ENCODE measurements at regions not wholly inside any gene's neighbourhood (a gene's known extent, or its start where the extent isn't known, plus 50 kb on each side); places are given as distances from the start of the nearest gene placed in this dataset.
A peak's percentile ranks its signal among the peaks of the same experiment; 100 is the strongest.

- no peak overlapping the region for H3K4me3 ChIP-seq
- TF ChIP-seq POLR2AphosphoS5 (IDR thresholded peaks at IDR 0.05) (no peak), CTCF (IDR thresholded peaks at IDR 0.05) (no peak), EP300 (IDR thresholded peaks at IDR 0.05) (no peak), POLR2A (IDR thresholded peaks at IDR 0.05; ENCODE audit: low read depth) (no peak)
- no peaks in the 10 kb centered on the region for H3K36me3 ChIP-seq
- intact Hi-C loops (cut with DNase I): no loop called here
- peak; percentile 74 for DNase-seq (ENCODE audit: extremely low spot score)
- peaks cover 0 to 3% (median 0%) of the 10 kb centered on the region in 4 donors for H3K9me3 ChIP-seq
- H3K27ac ChIP-seq (replicated peaks in 1 of 4): no peak overlapping the region
- peaks cover 0 to 4% (median 0%) of the 10 kb centered on the region in 4 donors for H3K27me3 ChIP-seq
- no peaks in the 10 kb centered on the region for H3K4me1 ChIP-seq
- 81% methylated on average over 4 of the region's 4 CpGs for WGBS
Observed at GRCh38 chr5:4541334-4541733, 598.8 kb upstream of the ADAMTS16 start.

GRCh38 chr5:4542145-4542778 is 597.9 kb upstream of the ADAMTS16 start:
- intact Hi-C loops (cut with DNase I): no loop called here
- Histone ChIP-seq H3K27me3 (peaks cover 0 to 4% (median 0%) of the 10 kb centered on the region in 4 donors), H3K27ac (replicated peaks in 1 of 4) (no peak overlapping the region), H3K36me3 (no peaks in the 10 kb centered on the region), H3K4me1 (no peaks in the 10 kb centered on the region), H3K4me3 (no peak overlapping the region), H3K9me3 (no peaks in the 10 kb centered on the region)
- 48% methylated on average over 12 of the region's 12 CpGs for WGBS
- peak; percentile 90 for DNase-seq (ENCODE audit: extremely low spot score)
- TF ChIP-seq POLR2A (IDR thresholded peaks at IDR 0.05; ENCODE audit: low read depth) (no peak), POLR2AphosphoS5 (IDR thresholded peaks at IDR 0.05) (no peak), CTCF (IDR thresholded peaks at IDR 0.05) (no peak)

- H3K27me3 ChIP-seq: peaks cover 0 to 4% (median 0%) of the 10 kb centered on the region in 4 donors
- H3K36me3 ChIP-seq: no peaks in the 10 kb centered on the region
- no peak for TF ChIP-seq POLR2A (IDR thresholded peaks at IDR 0.05; ENCODE audit: low read depth)
- no peak for TF ChIP-seq POLR2AphosphoS5 (IDR thresholded peaks at IDR 0.05)
- no peak for TF ChIP-seq CTCF (IDR thresholded peaks at IDR 0.05)
- no peak for TF ChIP-seq EP300 (IDR thresholded peaks at IDR 0.05)
- H3K9me3 ChIP-seq: no peaks in the 10 kb centered on the region
- H3K4me1 ChIP-seq: no peaks in the 10 kb centered on the region
- intact Hi-C loops (cut with DNase I): no loop called here
- peak; percentile 83 for DNase-seq (ENCODE audit: extremely low spot score)
- WGBS: 32% methylated on average over 10 of the region's 10 CpGs
- no peak overlapping the region for H3K27ac ChIP-seq (replicated peaks in 1 of 4)
- H3K4me3 ChIP-seq: no peak overlapping the region
Observed at GRCh38 chr5:4544049-4544670, 596.0 kb upstream of the ADAMTS16 start.

GRCh38 chr5:4547547-4547946 is 592.6 kb upstream of the ADAMTS16 start:
- H3K4me3 ChIP-seq: no peak overlapping the region
- no peaks in the 10 kb centered on the region for H3K4me1 ChIP-seq
- no peak overlapping the region for H3K27ac ChIP-seq (replicated peaks in 1 of 4)
- intact Hi-C loops (cut with DNase I): no loop called here
- WGBS: 79% methylated on average over 6 of the region's 6 CpGs
- no peaks in the 10 kb centered on the region for H3K36me3 ChIP-seq
- no peaks in the 10 kb centered on the region for H3K9me3 ChIP-seq
- TF ChIP-seq POLR2A (IDR thresholded peaks at IDR 0.05; ENCODE audit: low read depth) (no peak), POLR2AphosphoS5 (IDR thresholded peaks at IDR 0.05) (no peak), EP300 (IDR thresholded peaks at IDR 0.05) (no peak), CTCF (IDR thresholded peaks at IDR 0.05) (no peak)
- H3K27me3 ChIP-seq: peaks cover 0 to 4% (median 0%) of the 10 kb centered on the region in 4 donors
- no peak for DNase-seq (ENCODE audit: extremely low spot score)
